ENCODE measurements at regions not wholly inside any gene's neighbourhood (a gene's known extent, or its start where the extent isn't known, plus 50 kb on each side); places are given as distances from the start of the nearest gene placed in this dataset.
"Not testable (repeated sequence)": the region's sequence is repeated elsewhere in the genome, so short reads cannot be mapped to it uniquely, and the experiment has no call there.

- in situ Hi-C loops (cut with MboI; ENCODE audit: low sequenced_read_pairs), result no loop called here
Observed at GRCh38 chr4:114087596-114088230, 108.3 kb upstream of the ARSJ start.

GRCh38 chr4:114088481-114088880 is 109.0 kb upstream of the ARSJ start:
- in situ Hi-C loops (cut with MboI; ENCODE audit: low sequenced_read_pairs), result no loop called here

- in situ Hi-C loops (cut with MboI; ENCODE audit: low sequenced_read_pairs), result no loop called here
Observed at GRCh38 chr4:114091546-114091945, 112.1 kb upstream of the ARSJ start.

DNA sequence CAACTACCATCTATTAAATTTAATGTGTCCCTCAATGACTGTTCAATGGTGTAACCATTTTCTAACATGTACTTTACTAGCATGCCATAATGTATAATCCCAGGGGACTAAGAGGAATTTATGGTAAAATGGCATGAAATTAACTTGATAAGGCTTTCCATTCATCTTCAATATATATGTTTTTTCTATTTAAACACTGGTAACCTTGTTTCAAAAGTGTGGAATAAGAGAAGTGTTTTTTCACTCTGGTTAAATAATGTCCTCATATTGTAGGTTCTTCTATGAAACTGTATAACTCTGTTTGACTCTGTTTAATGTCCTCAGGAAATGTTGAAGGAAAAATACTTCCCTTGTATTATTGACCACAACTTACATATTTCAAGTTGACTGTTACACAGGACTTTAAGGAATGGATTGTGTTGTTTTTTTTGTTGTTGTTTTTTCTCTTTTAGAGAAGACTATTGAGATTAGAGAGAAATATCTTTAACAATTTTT is 113.8 kb upstream of the ARSJ start:
- in situ Hi-C loops (cut with MboI; ENCODE audit: low sequenced_read_pairs), result no loop called here

- in situ Hi-C loops (cut with MboI; ENCODE audit: low sequenced_read_pairs), result no loop called here
Observed at GRCh38 chr4:114100288-114101031, 121.0 kb upstream of the ARSJ start.

DNA sequence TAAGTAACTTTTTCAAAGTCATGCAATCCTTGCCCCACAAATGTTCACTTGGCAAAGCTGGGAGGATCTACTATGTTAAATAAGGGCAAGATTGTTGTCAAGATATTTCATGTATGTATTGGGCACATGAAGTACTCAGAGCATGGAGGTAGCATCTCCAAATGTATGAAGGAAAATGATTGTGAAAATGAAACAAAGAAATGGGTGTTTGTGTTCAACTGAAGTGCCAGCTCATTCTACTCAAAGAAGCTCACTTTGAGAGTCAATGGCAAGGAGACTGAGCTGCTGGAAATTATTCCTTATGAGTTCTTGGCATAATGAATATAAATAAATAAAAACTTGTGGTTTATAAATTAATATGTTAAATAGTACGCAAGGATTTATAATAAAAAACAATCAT is 124.5 kb upstream of the ARSJ start:
- in situ Hi-C loops (cut with MboI; ENCODE audit: low sequenced_read_pairs), result no loop called here

DNA sequence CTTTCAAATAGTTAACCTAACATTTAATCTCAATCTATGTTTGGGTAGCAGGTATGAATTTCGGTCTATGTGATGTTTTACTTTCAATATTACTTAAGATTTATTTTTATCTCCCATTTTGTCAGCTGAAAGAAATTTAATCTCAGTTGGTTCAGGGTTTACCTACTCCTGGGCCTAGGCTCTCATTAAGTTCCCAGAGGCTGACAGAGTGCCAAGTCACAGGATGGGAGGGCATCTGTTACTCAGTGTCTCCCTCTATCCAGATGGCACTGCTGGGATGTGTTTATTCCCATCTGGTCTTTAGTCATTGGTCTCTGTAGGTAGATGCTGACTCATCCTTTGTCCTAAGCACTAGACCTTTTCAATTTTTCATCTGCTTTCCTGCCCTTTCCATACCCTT is 129.4 kb upstream of the ARSJ start:
- in situ Hi-C loops (cut with MboI; ENCODE audit: low sequenced_read_pairs), result no loop called here

DNA sequence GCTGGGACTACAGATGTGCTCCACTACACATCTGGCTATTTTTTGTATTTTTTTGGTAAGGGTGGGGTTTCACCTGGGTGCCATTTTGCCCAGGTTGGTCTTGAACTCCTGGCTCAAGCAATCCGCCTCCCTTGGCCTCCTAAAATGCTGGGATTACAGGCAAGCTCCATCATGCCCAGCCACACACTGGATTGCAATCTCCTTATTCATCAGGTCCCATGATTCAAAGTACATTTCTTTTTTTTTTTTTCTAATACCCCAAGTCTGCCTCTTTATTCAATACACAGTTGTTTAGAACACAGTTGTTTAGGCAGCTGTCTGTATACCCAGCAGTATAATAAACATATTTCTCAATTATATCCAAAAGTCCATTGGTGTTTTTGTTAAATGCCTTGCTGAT is 130.3 kb upstream of the ARSJ start:
- in situ Hi-C loops (cut with MboI; ENCODE audit: low sequenced_read_pairs), result no loop called here

DNA sequence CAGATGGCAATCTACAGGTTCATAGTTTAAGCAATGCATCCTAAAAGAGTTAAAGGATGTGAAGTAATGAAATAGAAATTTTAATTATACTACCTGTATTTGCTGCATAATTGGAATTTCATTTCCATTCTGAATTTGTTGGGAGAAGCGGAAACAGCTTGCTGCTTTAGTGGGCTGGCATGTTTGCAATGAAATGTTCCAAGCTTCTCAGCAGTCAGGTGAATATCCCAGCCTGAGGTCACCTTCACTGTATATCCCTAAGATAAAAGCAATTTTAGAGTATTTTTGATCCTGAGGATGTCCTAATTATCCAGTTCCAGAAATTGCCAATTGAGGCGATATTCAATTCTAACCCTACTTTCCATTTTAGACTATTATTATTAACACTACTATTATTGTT is 136.1 kb upstream of the ARSJ start:
- in situ Hi-C loops (cut with MboI; ENCODE audit: low sequenced_read_pairs), result no loop called here

GRCh38 chr4:114116861-114117260 is 137.4 kb upstream of the ARSJ start:
- in situ Hi-C loops (cut with MboI; ENCODE audit: low sequenced_read_pairs), result no loop called here

GRCh38 chr4:114121221-114121620 is 141.8 kb upstream of the ARSJ start:
- in situ Hi-C loops (cut with MboI; ENCODE audit: low sequenced_read_pairs), result no loop called here

DNA sequence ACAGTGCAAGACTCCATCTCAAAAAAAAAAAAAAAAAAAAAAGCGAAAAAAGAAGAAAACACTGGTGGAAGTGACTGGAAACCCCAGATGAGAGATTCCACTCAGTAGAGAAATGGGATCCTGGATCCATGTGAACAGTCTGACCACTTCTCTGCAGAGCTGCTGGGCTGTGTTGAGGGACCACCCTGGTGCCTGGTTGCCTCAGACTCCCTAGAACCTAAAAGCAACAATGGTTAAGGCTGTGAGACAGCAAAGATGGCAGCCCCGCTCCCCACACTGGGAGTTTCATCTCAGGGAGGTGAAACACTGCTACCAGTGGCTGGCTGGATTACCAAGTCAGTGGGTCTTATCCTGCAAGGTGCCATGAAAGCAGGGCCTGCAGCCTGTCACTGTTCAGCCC is 152.8 kb upstream of the ARSJ start:
- in situ Hi-C loops (cut with MboI; ENCODE audit: low sequenced_read_pairs), result no loop called here

DNA sequence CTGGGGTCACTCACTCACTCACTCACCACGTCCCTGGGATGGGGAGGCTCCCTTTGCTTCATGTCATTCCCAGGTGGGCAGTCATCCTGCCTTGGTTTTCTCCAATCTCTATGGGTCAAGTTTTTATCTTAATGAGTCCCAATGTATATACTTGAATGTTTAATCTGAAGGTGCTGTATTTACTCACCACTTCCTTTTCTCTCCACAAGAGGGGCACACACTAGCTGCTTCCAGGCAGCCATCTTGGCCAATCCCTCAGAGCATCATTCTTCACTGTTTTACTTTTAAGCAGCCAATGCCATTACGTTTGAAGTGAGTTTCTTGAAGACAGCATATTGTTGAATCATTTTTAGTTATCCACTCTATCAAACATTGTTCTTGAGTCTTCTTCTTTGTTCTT is 153.4 kb upstream of the ARSJ start:
- in situ Hi-C loops (cut with MboI; ENCODE audit: low sequenced_read_pairs), result no loop called here

DNA sequence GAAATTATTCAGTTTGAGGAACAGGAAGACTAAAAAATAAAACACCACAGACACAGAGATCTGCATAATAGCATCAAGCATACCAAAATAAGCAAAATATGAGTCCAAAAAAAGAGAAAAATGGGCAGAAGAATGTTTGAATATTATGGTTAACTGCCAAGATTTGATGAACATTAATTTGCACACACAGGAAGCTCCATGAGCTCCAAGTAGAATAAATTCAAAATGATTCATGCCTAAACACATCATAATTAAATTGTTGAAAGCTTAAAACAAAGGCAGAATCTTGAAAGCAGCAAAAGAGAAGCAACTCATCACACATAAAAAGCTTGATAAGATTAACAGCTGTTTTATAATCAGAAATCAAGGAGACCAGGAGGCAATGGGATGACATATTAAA is 156.6 kb upstream of the ARSJ start:
- in situ Hi-C loops (cut with MboI; ENCODE audit: low sequenced_read_pairs), result no loop called here

GRCh38 chr4:114137984-114138383 is 158.5 kb upstream of the ARSJ start:
- in situ Hi-C loops (cut with MboI; ENCODE audit: low sequenced_read_pairs), result no loop called here

GRCh38 chr4:114146947-114147618 is 167.6 kb upstream of the ARSJ start:
- in situ Hi-C loops (cut with MboI; ENCODE audit: low sequenced_read_pairs), result no loop called here

DNA sequence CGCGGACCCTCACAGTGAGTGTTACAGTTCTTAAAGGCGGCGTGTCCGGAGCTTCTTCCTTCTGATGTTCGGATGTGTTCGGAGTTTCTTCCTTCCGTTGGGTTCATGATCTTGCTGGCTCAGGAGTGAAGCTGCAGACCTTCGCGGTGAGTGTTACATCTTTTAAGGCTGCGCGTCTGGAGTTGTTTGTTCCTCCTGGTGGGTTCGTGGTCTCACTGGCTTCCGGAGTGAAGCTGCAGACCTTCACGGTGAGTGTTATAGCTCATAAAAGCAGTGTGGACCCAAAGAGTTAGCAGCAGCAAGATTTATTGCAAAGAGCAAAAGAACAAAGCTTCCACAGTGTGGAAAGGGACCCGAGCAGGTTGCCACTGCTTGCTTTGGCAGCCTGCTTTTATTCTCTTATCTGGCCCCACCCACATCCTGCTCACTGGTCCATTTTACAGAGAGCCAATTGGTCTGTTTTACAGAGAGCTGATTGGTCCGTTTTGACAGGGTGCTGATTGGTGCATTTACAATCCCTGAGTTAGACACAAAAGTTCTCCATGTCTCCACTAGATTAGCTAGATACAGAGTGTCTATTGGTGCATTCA is 168.3 kb upstream of the ARSJ start:
- in situ Hi-C loops (cut with MboI; ENCODE audit: low sequenced_read_pairs), result not testable (repeated sequence)

DNA sequence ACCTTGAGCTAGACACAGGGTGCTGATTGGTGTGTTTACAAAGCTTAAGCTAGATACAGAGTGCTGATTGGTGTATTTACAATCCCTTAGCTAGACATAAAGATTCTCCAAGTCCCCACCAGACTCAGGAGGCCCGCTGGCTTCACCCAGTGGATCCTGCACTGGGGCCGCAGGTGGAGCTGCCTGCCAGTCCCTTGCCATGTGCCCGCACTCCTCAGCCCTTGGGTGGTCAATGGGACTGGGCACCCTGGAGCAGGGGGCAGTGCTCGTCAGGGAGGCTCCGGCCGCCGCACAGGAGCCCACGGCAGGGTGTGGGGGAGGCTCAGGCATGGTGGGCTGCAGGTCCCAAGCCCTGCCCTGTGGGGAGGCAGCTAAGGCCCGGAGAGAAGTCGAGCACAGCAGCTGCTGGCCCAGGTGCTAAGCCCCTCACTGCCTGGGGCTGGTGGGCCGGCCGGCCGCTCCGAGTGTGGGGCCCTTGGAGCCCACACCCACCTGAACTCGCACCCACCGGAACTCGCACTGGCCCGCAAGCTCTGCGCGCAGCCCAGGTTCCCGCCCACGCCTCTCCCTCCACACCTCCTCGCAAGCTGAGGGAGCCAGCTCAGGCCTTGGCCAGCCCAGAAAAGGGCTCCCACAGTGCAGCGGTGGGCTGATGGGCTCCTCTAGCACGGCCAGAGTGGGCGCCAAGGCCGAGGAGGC is 169.1 kb upstream of the ARSJ start:
- in situ Hi-C loops (cut with MboI; ENCODE audit: low sequenced_read_pairs), result not testable (repeated sequence)

GRCh38 chr4:114156371-114156770 is 176.9 kb upstream of the ARSJ start:
- in situ Hi-C loops (cut with MboI; ENCODE audit: low sequenced_read_pairs), result no loop called here

DNA sequence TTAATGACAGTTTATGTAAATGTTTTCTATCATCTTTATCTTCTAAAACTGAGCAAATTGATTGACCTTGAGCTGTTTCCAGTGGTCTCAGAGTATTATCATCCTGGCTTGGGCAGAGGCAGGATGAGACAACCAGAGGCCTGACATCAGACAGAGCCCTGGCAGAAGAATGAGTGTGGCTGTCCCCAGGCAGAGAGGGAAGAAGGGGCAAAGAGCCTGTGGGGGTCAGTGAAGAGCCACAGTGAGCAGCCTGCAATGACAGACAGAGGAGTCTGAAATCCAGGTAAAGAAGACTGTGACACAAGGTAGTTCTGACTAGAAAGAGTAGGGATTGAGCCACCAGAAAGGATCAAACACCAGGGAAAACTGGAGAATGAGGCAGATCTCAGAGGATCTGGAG is 182.4 kb upstream of the ARSJ start:
- in situ Hi-C loops (cut with MboI; ENCODE audit: low sequenced_read_pairs), result no loop called here

- in situ Hi-C loops (cut with MboI; ENCODE audit: low sequenced_read_pairs), result no loop called here
Observed at GRCh38 chr4:114163051-114163450, 183.6 kb upstream of the ARSJ start.
